Left lobe of liver (tissue), 2 donors: ENCODE measurements at regions not wholly inside any gene's neighbourhood (a gene's known extent, or its start where the extent isn't known, plus 50 kb on each side); places are given as distances from the start of the nearest gene placed in this dataset.
"Not testable (repeated sequence)": the region's sequence is repeated elsewhere in the genome, so short reads cannot be mapped to it uniquely, and the experiment has no call there.

ENCODE experiments used
- ATAC-seq: fragments of 200-7000 bp; cut with Tn5 transposase; one replicate; pipeline ENCODE4 v1.9.1; 2020; ENCODE audit warnings: mild to moderate bottlenecking, moderate library complexity
- DNase-seq: peaks from one replicate; pipeline ENCODE4 v3.0.0-alpha.2; 2020; ENCODE audit warnings: low spot score
- donor health status: DM: no; HTN: no; CAD: no; lungs with moderate emphysema.
- donor health status: DM: no; HTN: yes; CAD: no.

DNA sequence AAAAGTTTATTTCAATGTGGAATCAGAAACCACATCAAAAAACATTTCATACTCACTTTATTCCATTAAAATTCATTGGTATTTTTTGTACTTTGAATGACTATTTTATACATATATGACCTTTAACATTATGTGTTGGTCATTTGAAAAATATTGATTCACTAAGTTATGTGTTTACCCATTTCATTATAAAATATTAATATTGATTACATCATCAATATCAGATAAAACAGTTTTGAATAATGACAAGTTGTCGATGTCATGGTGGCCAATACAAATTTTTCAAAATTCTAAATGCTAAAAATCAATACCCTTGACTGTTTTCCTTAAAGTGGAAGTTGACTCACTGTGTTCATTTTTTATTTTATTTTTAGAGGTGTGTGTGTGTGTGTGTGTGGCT, 239.7 kb upstream of the ROBO1 start:
- DNase-seq = no peak
- ATAC-seq = no peak

DNA sequence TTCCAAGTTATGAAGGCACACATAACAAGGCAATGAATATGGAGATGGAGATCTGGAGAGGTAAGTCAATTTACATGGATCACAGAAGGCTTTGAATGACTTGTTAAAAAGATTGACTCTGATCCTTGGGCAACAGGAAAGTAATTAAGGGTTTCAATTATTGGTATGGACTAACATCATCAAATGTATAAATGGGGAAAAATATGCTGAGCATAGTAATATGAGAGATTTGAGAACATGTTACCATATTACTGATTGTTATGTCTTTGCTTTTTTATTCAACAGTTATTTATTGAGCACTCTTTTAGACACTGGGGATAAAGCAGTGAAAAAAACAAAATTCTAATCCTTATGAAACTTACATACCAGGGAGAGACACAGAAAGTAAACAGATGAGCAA, 238.5 kb upstream of the ROBO1 start:
- ATAC-seq = no peak
- DNase-seq = no peak

DNA sequence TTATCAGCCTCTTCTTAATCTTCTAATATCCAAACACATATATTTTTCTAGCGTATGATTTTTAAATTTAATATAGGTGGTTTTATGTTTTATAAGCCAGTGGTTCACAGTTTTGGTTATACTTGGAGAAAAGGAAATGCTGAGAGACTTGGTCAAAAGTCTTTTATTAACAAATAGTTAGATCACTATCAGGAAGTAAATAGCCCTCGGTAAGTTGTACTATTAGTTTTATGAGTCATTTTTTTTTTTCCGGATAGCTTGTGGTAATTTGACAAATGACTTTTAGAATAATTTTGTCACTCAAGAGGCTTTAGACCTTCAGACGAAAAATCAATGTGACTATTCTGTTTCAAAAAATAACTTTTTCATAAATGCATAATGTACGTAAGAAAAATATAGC, 232.2 kb upstream of the ROBO1 start:
- ATAC-seq = no peak

DNA sequence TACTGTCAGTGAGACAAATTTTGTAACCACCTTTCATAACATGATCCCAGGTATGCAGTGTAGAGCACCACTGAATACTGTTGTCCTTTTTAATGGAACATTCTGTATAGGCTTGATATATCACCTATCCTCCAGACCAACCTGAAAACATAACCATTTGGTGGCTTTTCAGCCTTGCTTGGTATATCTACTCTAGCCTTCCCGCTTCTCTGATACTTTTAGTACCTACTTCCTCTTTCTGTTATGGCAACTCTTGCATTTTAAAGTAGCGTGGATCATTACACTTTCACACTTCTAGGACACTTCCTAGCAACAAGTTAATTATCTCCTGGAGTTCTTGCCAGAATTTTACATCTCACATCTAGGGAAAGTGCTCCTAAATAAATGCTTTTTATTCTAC, 226.6 kb upstream of the ROBO1 start:
- DNase-seq (no peak), ATAC-seq (no peak)

More for the DNA sequence above, 232.2 kb upstream of the ROBO1 start:
- DNase-seq = no peak

DNA sequence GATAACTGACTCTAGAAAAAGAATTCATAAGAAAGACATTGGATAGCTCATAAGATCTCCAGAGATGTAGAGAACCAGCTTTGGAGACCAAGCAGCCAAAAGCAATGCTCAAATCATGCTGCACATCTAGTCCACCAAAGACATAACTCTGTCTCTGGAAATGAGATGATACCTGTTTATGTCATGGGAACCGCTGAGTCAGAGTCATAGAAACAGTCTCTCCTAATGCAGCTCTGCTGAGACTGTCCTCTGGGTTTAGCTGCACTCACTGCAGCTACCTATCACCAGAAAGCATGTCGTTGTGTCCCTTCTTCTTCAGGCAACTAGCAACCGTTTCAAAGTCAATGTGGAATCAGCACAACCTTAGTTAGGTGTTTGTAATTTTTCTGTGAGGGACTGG, 218.5 kb upstream of the ROBO1 start:
- DNase-seq (no peak), ATAC-seq (no peak)

DNA sequence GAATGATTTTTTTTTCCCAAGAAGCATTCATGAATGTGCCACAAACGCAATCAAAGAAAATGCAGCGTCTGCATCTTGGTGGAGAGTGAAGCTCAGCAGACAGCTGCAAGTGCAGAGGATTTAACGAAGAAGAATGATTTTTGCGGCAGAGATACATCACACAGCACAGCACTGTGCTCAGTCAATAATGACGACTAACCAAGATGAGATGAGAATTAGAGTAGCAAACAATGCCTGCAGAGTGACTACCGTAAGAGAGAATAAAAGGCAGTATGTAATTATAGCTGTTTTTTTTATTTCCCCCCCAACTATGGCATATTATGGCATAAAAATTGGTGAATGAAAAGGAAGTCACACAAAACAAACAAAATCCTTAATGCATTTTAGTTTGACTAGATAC, 218.0 kb upstream of the ROBO1 start:
- ATAC-seq (no peak), DNase-seq (no peak)

DNA sequence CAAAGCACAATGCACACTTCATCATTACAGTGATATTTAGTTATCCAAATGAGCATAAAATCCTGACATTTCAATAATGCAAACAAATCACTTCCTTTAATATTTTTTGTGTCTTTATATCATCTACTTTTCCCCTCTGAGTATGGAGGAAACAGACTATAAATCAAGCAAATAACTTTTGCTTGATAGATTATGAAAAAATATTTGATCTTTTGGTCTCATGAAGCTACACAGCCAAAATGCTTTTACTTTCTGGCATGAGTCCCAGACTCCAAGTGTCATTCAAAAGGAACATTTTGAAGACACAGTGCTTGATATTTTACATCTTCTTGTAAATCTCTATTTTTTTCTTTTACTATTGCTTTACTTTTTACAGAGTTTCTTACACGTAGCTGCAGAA, 215.3 kb upstream of the ROBO1 start:
- DNase-seq (no peak), ATAC-seq (no peak)

DNA sequence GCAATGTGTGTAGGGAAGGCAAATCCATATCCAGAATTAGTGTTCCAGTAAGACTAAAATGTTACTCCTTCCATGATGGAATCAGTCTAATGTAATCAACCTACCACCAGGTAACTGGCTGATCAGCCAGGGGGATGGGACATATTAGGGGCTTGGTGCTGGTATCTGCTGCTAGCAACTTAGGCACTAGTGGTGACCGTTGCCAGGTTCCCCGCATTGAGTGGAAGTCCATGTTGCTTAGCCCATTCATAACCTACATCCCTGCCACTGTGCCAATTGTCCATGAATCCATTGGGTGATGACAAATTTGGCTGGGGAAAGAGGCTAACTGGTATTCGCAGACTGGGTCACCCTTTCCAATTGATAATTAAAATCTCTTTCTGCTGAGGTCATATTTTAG, 212.2 kb upstream of the ROBO1 start:
- ATAC-seq (no peak), DNase-seq (no peak)

DNA sequence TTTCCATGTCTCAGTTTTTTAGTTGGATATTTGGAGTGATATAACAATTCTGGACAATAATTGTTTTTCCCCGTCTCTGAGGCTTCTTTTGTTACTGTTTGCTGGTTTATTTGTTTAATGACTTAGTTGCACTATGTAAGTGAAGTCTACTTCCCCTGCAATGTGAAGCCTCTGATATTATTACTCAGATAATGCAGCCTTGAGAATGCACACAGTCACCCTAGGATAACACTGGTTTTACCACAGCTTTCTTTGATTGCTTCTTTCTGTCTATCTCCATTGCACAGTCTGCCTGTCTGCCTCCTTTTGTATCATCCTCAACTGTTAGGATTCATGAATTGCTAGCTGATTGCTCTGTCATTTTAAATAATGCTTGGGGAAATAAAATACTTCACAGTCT, 208.7 kb upstream of the ROBO1 start:
- no peak for ATAC-seq
- DNase-seq = no peak

DNA sequence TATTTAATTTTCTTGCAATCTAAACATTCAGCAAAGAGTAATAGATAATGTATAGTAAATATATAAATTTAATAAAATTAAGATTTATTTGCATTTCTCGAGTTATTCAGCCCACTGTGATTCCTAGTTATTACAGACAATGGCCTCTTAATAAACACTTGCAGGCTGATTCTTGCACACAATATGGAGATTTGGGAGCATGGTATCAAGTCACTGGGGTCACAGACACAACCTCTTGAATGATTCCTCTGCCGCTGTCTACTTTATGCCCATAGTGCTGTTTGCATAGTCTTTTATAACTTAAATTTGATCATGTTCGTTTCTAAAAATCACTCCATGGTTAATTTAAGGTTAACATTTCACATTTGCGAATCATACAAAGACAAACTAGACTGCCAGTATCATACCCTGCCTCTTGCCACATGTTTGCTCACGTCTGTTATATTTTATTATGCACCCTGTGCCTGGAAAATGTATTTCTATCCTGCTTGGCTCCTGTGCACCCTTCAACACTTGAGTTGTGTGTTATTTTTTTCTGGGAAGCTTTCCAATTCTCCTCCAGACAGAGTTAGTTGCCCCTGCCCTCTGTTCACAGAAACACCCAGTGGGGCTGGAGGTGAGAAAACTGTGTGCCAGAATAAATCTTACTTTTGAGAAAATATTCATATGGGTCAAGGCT, 206.3 kb upstream of the ROBO1 start:
- no peak for ATAC-seq
- DNase-seq = no peak

DNA sequence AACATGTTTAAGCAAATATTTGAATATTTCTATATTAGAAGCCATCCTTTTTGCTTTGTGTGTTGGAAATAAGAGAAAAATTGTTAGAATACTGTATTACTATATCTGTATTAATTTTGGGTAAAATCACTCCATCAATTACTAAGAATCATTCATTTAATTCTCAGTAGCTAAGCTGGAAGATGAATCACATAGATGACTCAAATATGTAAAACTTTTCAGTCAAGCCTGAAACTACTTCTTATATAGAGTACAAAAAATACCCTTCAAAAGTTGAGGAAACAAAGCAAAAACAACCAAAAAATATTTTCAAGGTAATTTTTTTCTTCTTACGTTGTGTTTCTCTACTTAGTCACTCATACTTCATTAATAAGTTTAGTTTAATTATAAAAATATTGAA, 205.7 kb upstream of the ROBO1 start:
- ATAC-seq = no peak
- no peak for DNase-seq

DNA sequence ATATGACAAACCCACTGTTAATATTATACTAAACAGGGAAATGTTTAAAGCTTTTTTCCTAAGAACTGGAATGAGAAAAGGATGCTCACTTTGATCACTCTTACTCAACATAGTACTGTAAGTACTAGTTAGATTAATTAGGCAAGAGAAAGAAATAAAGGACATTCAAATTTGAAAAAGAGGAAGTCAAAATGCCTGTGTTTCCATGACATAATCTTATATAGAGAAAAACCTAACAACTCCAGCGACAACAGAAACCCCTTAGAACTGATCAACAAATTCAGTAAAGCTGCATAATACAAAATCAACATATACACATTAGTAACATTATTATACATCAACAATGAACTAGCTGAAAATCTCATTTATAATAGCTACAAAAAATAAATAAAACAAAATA, 200.6 kb upstream of the ROBO1 start:
- ATAC-seq = no peak
- no peak for DNase-seq

DNA sequence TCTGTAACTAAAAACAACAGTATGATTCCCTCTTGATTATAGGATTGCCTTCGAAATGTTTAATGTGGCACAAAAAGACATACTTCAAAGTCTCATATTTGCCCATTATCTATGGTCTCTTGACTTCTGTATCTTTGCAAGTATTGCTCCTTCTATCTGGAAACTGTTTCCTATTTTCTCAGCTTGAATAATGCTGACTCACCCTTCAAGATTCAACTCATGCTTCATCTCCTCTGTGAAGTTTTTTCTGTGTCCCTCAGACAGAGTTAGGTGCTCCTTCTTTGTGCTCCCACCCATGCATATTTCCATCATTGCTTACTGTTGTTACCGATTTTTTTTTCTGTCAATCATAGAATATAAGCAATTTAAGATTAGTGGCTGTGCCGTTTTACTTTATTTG, 192.8 kb upstream of the ROBO1 start:
- no peak for ATAC-seq
- no peak for DNase-seq

DNA sequence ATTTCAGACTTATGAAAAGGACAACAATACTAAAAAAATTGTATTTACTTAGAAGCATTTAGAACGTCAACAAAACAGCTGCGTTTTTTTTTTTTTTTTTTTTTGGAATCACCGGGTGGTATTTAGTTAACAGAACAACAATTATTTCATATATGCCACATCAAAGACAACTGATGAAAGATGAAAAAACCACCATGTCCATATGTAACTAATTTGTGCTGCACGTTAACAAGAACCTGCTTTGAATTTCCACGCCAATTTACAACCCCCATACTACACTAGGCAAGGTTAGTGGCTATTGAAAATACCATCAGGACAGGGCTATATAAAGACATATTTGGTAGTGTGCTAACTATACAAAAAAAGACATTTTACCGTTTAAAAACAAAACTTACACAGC, 189.3 kb upstream of the ROBO1 start:
- DNase-seq (no peak), ATAC-seq (no peak)

DNA sequence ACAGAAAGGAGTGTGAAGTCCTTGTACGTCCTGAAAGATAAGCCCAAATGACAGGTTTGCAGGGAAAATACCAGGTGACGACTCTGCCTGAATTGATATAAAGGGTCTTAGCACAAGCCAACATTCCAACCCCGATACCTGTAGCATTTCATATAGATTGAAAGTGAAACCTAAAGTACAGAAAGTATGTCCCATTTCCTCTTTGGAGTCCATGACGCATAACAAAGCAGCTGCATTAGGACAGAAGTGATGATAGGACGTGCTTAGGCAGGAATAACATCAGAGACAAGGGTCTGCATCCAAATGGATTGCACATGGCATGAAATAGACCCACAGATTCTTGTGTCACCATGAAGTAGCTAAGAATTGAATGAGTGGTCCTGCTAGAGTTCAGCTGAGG, 187.0 kb upstream of the ROBO1 start:
- ATAC-seq = no peak
- no peak for DNase-seq

DNA sequence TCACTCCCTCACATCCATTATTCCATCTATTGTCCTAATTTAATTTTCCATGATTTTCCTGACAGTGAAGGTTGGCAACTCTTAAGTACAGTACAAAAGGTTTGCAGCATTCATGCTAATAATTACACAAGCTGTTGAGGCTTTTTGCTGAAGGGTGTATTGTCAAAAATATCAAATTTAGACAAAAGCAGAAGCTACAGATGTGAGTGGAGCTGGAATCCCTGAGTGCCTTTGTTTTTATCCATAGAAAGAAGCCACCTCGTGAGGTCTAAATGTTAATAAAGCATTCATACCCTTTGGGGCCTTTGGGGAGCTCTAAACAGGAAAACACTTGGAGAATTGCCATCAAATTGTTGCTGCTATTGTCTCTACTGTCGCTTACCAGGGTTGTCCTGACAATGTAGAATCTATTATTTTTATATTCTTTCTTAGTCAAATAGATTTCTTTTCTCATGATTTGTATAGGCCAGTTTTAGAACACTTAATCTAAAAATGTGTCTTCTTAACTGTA, 185.8 kb upstream of the ROBO1 start:
- no peak for ATAC-seq
- DNase-seq = no peak

DNA sequence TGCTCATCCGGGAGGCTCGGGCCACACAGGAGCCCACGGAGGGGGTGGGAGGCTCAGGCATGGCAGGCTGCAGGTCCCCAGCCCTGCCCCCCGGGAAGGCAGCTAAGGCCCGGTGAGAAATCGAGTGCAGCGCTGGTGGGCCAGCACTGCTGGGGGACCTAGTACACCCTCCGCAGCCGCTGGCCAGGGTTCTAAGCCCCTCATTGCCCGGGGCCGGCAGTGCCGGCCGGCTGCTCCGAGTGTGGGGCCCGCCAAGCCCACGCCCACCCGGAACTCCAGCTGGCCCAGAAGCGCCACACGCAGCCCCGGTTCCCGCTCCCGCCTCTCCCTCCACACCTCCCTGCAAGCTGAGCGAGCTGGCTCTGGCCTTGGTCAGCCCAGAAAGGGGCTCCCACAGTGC, 183.6 kb upstream of the ROBO1 start:
- ATAC-seq, DNase-seq: not testable (repeated sequence)

DNA sequence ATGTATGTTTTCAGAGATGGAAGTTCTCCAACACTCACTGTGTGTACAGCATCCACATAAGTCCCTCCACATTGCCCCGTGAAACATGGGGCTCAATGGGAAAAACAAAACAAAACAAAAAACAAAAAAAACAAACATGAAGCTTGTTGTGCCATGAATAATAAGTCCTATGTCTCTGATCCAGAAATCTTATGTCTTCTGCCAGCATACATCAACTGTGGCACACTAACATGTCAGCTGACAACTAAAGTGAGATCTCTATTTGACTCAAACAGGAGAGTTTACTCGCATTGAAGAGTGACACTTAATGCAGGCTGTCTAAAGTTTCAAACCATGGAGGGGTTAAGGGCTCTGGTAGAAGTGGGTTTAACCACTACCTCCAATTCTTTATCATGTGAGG, 180.2 kb upstream of the ROBO1 start:
- ATAC-seq (no peak), DNase-seq (no peak)

DNA sequence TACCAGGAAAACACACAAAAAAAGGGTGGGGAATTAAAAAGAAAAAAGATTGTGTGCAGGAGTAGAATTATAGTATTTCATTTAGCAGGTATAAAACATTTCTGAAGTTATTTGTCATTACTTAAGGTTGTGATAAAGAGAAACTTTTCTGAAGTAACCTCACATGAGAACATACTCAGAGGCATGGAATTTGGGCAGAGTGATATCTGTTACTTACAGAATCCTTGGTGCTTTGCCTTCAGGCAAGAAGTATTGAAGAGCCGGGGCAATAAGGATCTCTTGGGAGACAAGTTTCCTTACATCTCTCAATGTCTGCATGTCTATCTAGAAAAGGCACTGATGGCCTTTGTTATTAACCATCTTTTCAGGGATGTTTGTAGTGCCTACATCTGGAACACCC, 179.7 kb upstream of the ROBO1 start:
- no peak for DNase-seq
- no peak for ATAC-seq

DNA sequence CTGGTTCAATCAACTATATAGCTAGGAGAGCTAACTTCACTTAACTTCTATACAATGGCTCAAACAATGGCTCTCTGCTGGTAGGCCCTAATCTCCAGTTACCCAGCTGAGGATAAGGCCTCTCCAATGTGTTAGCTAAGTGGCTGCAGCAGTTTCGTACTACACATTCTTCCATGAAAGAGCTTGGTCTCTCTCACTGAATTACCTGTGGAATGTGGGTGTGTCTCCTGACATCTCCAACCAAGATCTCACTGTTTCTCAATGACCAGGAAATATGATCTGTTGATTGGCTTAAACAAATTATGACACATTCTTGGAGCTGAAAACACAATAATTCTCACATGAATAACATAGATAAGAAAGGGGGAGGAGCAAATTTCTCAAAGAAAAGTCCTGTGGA, 169.8 kb upstream of the ROBO1 start:
- ATAC-seq (no peak), DNase-seq (no peak)

DNA sequence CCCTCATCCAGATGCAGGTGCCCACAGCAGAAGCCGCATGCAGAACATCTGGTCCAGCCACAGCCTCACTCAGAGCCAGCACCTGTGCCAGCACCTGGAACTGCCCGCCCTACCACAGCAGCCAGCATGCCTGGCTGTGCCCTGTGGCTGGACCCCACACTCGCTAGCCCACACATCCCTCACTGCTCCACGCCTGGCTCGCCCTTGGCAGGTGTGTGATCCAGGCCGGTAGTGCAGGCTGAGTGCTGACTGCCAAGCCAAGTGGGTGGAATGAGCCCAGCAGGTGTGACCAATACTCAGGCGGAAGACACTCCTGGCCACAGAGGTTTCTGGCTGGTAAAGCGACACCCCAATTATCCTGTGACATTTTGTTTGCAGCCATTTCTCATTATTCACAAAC, 162.4 kb upstream of the ROBO1 start:
- DNase-seq (no peak), ATAC-seq (no peak)

DNA sequence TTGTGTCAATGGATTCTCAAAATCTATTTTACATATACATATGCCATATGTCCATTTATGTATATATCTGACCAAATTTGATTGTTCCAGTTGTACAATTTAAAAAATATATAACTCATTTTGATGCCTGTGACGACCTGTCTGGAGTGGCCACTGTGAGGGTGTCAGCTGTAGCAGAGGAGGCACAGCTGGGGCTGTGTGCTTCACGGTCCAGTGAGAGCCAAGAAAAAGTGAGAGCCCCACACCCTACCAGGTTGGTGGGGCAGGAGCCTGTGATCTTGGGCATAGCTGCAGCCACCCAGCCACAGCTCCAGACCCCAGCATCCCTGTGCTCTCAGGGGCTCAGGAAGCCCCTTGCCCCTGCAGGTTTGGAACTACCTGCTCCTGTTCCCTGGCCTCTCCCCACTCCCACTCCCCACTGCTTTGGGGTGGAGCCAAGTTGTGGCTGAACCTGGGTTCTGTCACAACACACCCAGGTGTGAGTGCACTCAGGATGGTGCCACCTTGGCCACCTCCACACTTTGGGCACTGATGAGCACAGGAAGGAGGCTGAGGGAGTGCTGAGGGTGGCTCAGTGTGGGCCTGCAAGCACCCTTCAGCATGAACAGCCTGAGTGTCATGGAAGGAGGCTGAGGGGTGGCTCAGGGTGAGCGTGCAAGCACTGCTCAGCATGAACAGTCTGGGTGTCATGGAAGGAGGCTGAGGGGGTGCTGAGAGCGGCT, 161.1 kb upstream of the ROBO1 start:
- DNase-seq = no peak
- no peak for ATAC-seq

DNA sequence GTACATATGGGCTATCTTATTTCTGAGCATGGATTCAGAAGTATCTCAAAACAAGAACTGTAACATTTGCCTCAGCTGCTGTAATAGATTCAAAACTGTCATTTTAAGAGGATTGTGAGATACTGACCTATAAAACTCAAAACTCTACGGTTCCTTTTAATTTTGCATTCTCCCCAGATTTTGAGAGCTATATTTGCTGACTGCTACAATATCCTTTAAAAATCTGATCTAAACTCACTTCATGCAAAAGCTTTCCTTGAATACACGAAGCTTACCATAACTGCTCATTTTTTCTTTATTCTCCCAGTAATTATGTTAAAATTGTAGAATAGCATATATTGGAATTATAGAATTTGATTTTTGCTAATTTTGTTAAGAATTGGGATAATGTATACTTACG, 158.7 kb upstream of the ROBO1 start:
- no peak for ATAC-seq
- DNase-seq = no peak
